ENCODE measurements at regions not wholly inside any gene's neighbourhood (a gene's known extent, or its start where the extent isn't known, plus 50 kb on each side); places are given as distances from the start of the nearest gene placed in this dataset.
"Not testable (repeated sequence)": the region's sequence is repeated elsewhere in the genome, so short reads cannot be mapped to it uniquely, and the experiment has no call there.

GRCh38 chr4:114088481-114088880 is 109.0 kb upstream of the ARSJ start:
- DNase-seq, result no peak

- no peak for DNase-seq
These were observed 112.1 kb upstream of the ARSJ start for GRCh38 chr4:114091546-114091945.

- DNase-seq, result no peak
These were observed 113.8 kb upstream of the ARSJ start for GRCh38 chr4:114093221-114093715.

GRCh38 chr4:114100288-114101031 is 121.0 kb upstream of the ARSJ start:
- no peak for DNase-seq

GRCh38 chr4:114103908-114104307 is 124.5 kb upstream of the ARSJ start:
- no peak for DNase-seq

GRCh38 chr4:114108869-114109268 is 129.4 kb upstream of the ARSJ start:
- no peak for DNase-seq

GRCh38 chr4:114109776-114110175 is 130.3 kb upstream of the ARSJ start:
- DNase-seq, result no peak

- no peak for DNase-seq
These were observed 136.1 kb upstream of the ARSJ start for GRCh38 chr4:114115526-114115925.

GRCh38 chr4:114116861-114117260 is 137.4 kb upstream of the ARSJ start:
- no peak for DNase-seq

GRCh38 chr4:114121221-114121620 is 141.8 kb upstream of the ARSJ start:
- DNase-seq, result no peak

GRCh38 chr4:114132199-114132598 is 152.8 kb upstream of the ARSJ start:
- DNase-seq, result no peak

- DNase-seq, result no peak
These were observed 153.4 kb upstream of the ARSJ start for GRCh38 chr4:114132830-114133229.

GRCh38 chr4:114136069-114136468 is 156.6 kb upstream of the ARSJ start:
- no peak for DNase-seq

- no peak for DNase-seq
These were observed 158.5 kb upstream of the ARSJ start for GRCh38 chr4:114137984-114138383.

- DNase-seq, result no peak
These were observed 167.6 kb upstream of the ARSJ start for GRCh38 chr4:114146947-114147618.

GRCh38 chr4:114147619-114148208 is 168.3 kb upstream of the ARSJ start:
- not testable (repeated sequence) for DNase-seq

- DNase-seq, result not testable (repeated sequence)
These were observed 169.1 kb upstream of the ARSJ start for GRCh38 chr4:114148372-114149070.

GRCh38 chr4:114156371-114156770 is 176.9 kb upstream of the ARSJ start:
- no peak for DNase-seq

- DNase-seq, result no peak
These were observed 182.4 kb upstream of the ARSJ start for GRCh38 chr4:114161809-114162208.

- no peak for DNase-seq
These were observed 183.6 kb upstream of the ARSJ start for GRCh38 chr4:114163051-114163450.

- no peak for DNase-seq
These were observed 194.5 kb upstream of the ARSJ start for GRCh38 chr4:114173968-114174367.

- DNase-seq, result no peak
These were observed 198.2 kb upstream of the ARSJ start for GRCh38 chr4:114177628-114178027.

GRCh38 chr4:114178392-114178791 is 198.9 kb upstream of the ARSJ start:
- no peak for DNase-seq
